KMS-11 (cell line): ENCODE measurements at regions not wholly inside any gene's neighbourhood (a gene's known extent, or its start where the extent isn't known, plus 50 kb on each side); places are given as distances from the start of the nearest gene placed in this dataset.

ENCODE experiments used
- H2AFZ ChIP-seq: fragments of 200-600 bp; sonication (generic); 2 replicates; pipeline ENCODE4 v1.6.1; 2016; ENCODE audit warnings: antibody characterized with exemption, mixed run types, low read depth
- H3K27ac ChIP-seq: fragments of 200-600 bp; sonication (generic); 2 replicates; pipeline ENCODE4 v1.6.1; 2016; ENCODE audit warnings: mild to moderate bottlenecking, mixed run types
- H3K27me3 ChIP-seq: fragments of 200-600 bp; sonication (generic); 2 replicates; pipeline ENCODE4 v1.6.1; 2017; ENCODE audit warnings: mild to moderate bottlenecking, low read depth, mixed run types, moderate library complexity; ENCODE audit not compliant: insufficient read depth
- H3K36me3 ChIP-seq: fragments of 200-600 bp; sonication (generic); 2 replicates; pipeline ENCODE4 v1.6.1; 2017; ENCODE audit warnings: mild to moderate bottlenecking, mixed run types; ENCODE audit not compliant: insufficient read depth
- H3K4me1 ChIP-seq: fragments of 200-600 bp; sonication (generic); 2 replicates; pipeline ENCODE4 v1.6.1; 2016; ENCODE audit warnings: mild to moderate bottlenecking, low read depth, mixed run types; ENCODE audit not compliant: poor library complexity, severe bottlenecking
- H3K4me2 ChIP-seq: fragments of 200-600 bp; sonication (generic); 2 replicates; pipeline ENCODE4 v1.7.0; 2016; ENCODE audit warnings: mild to moderate bottlenecking, mixed run types
- H3K4me3 ChIP-seq: fragments of 200-600 bp; sonication (generic); IDR thresholded peaks from 2 replicates; pipeline ENCODE4 v1.6.1; 2017; ENCODE audit warnings: low read depth, low read length, mixed read lengths; ENCODE audit not compliant: insufficient read depth
- H3K79me2 ChIP-seq: fragments of 200-600 bp; sonication (generic); 2 replicates; pipeline ENCODE4 v1.6.1; 2016; ENCODE audit warnings: low read depth, mixed run types; ENCODE audit not compliant: insufficient read depth
- H3K9ac ChIP-seq: fragments of 200-600 bp; sonication (generic); 2 replicates; pipeline ENCODE4 v1.6.1; 2016; ENCODE audit warnings: mild to moderate bottlenecking, mixed run types
- H4K20me1 ChIP-seq: fragments of 200-600 bp; sonication (generic); 2 replicates; pipeline ENCODE4 v1.6.1; 2016; ENCODE audit warnings: mild to moderate bottlenecking, mixed run types; ENCODE audit not compliant: insufficient read depth
- TF ChIP-seq, protein P1 (sequence below): fragments of 200-600 bp; sonication (generic); conservative IDR thresholded peaks from 2 replicates; pipeline ENCODE4 v1.6.1; 2017; ENCODE audit warnings: low read depth, mild to moderate bottlenecking, antibody characterized with exemption, low read length, moderate library complexity, mixed read lengths

DNA sequence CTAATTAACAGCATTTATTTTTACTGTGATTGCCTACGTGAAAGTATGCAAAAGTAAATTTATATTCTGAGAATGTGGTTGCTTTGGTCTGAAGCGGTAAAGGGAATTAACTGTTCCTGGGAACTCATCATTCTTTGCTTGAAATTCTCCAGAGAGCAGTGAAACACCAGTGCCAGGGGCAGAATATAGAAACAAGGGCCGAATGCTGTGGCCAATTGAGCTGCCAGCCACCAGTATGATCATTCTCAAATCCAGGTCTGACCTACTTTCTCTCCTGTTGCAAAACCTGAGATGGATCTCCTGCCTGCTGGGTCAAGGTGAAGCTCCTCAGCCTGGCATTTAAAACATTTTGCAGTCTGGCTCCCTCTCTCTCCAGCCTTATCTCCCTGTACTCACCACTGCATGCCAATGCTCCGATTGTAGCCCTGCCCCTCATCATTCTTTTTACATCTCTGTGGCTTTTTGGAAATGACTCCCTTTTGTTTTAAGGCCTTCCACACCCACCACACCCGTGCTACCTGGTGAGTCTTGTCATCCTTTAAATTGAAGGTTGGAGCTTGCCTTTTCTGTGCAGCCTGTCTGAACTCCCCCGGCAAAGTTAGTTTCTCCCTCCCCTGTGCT lies 94.5 kb upstream of the TMEM178A start:
- no peak overlapping the region for H2AFZ ChIP-seq

DNA sequence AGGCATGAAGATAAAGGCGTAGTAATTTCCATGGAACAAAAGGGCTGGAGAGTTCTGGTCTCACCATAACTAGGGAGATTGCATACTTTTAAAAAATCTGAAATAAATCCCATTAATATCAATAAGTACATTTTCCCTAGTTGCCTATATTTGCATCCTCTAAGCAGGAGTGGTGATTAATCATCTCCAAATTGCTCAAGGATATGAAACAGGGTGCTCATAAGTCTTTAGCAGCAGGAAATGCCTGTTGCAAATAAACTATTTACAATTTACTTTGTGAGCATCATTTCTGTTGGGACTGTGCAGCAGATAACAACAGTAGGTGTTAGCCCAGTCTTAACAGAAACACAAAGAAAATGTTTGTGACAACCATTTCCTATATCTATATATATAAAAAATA lies 92.4 kb upstream of the TMEM178A start:
- TF ChIP-seq, protein P1, sequence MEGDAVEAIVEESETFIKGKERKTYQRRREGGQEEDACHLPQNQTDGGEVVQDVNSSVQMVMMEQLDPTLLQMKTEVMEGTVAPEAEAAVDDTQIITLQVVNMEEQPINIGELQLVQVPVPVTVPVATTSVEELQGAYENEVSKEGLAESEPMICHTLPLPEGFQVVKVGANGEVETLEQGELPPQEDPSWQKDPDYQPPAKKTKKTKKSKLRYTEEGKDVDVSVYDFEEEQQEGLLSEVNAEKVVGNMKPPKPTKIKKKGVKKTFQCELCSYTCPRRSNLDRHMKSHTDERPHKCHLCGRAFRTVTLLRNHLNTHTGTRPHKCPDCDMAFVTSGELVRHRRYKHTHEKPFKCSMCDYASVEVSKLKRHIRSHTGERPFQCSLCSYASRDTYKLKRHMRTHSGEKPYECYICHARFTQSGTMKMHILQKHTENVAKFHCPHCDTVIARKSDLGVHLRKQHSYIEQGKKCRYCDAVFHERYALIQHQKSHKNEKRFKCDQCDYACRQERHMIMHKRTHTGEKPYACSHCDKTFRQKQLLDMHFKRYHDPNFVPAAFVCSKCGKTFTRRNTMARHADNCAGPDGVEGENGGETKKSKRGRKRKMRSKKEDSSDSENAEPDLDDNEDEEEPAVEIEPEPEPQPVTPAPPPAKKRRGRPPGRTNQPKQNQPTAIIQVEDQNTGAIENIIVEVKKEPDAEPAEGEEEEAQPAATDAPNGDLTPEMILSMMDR = no peak
- Histone ChIP-seq H3K9ac (no peak overlapping the region), H3K27me3 (no peaks in the 10 kb centered on the region), H3K4me1 (no peaks in the 10 kb centered on the region), H3K36me3 (no peaks in the 10 kb centered on the region), H4K20me1 (no peaks in the 10 kb centered on the region), H3K4me3 (no peak overlapping the region), H3K4me2 (no peak overlapping the region), H3K79me2 (no peaks in the 10 kb centered on the region), H3K27ac (no peak overlapping the region), H2AFZ (no peak overlapping the region)

More for the DNA sequence above, 94.5 kb upstream of the TMEM178A start:
- Histone ChIP-seq H4K20me1 (no peaks in the 10 kb centered on the region), H3K4me1 (no peaks in the 10 kb centered on the region), H3K79me2 (no peaks in the 10 kb centered on the region), H3K9ac (no peak overlapping the region), H3K4me2 (no peak overlapping the region), H3K27me3 (no peaks in the 10 kb centered on the region), H3K4me3 (no peak overlapping the region), H3K27ac (no peak overlapping the region), H3K36me3 (no peaks in the 10 kb centered on the region)
- TF ChIP-seq, protein P1 = no peak

DNA sequence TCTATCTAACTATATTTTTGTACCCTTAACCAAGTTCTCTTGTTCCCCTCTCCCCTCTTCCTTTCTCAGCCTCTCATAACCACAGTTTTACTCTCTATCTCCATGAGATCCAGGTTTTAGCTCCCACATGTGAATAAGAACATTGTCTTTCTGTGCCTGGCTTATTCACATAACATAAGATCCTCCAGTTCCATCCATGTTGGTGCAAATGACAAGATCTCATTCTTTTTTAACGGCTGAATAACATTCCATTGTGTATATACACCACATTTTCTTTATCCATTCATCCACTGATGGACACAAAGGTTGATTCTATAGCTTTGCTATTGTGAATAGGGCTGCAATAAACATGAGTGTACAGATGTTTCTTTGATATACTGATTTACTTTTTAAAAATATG lies 83.9 kb upstream of the TMEM178A start:
- no peaks in the 10 kb centered on the region for H3K79me2 ChIP-seq
- TF ChIP-seq, protein P1 = no peak
- no peak overlapping the region for H3K4me2 ChIP-seq
- H4K20me1 ChIP-seq = no peaks in the 10 kb centered on the region
- H3K4me1 ChIP-seq = no peaks in the 10 kb centered on the region
- H3K9ac ChIP-seq = no peak overlapping the region
- no peak overlapping the region for H2AFZ ChIP-seq
- no peaks in the 10 kb centered on the region for H3K36me3 ChIP-seq
- H3K27ac ChIP-seq = no peak overlapping the region
- H3K27me3 ChIP-seq = no peaks in the 10 kb centered on the region
- no peak overlapping the region for H3K4me3 ChIP-seq

DNA sequence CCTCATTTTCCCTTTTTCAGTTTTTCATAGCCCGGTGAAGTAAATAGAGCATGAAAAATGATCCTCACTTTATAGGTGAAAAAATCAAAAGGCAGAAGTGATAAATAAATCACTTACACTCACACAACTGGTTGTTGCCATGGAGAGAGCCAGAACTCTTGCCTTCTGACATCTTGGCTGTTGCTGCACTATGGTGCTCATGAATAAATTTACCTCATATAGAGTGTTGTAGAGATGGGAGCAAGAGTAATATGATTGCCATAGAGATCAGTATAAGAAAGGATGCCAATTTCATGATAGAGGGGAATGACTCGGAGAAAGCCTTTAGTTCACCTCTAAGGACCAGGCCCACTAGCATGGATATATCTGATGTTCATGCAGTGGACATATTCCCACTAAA lies 82.5 kb upstream of the TMEM178A start:
- Histone ChIP-seq H3K4me2 (no peak overlapping the region), H3K4me1 (no peaks in the 10 kb centered on the region), H2AFZ (no peak overlapping the region), H4K20me1 (no peaks in the 10 kb centered on the region), H3K36me3 (no peaks in the 10 kb centered on the region), H3K9ac (no peak overlapping the region), H3K27ac (no peak overlapping the region), H3K27me3 (no peaks in the 10 kb centered on the region), H3K79me2 (no peaks in the 10 kb centered on the region), H3K4me3 (no peak overlapping the region)
- TF ChIP-seq, protein P1 = no peak
